ENCODE measurements at regions not wholly inside any gene's neighbourhood (a gene's known extent, or its start where the extent isn't known, plus 50 kb on each side); places are given as distances from the start of the nearest gene placed in this dataset.

- no peaks in the 10 kb centered on the region for H3K36me3 ChIP-seq (ENCODE audit: control insufficient read depth, insufficient read depth, low read length)
- in situ Hi-C loops (cut with HindIII; ENCODE audit: low pct_unique_long_range_greater_than_20kb, low sequenced_read_pairs), result no loop called here
- BruUV-seq (replicated peaks), result no TSS peak
- H3K27ac ChIP-seq (ENCODE audit: low read length), result no peak overlapping the region
- POLR2A ChIA-PET, result no interaction called here
- H3K9me3 ChIP-seq (ENCODE audit: control insufficient read depth, insufficient read depth, low read depth, low read length), result no peaks in the 10 kb centered on the region
- TF ChIP-seq REST (IDR thresholded peaks at IDR 0.05; ENCODE audit: insufficient read depth in 1 of 2, low read depth in 2 of 2, low read length in 1 of 2), result no peak
- no peak for TF ChIP-seq TCF7L2 (IDR thresholded peaks at IDR 0.05; ENCODE audit: low read depth, low read length)
- no peak for TF ChIP-seq SIN3A (IDR thresholded peaks at IDR 0.05; ENCODE audit: borderline replicate concordance, insufficient read depth, low read depth, low read length)
- TF ChIP-seq POLR2AphosphoS5 (IDR thresholded peaks at IDR 0.05; ENCODE audit: low read depth, low read length), result no peak
- TF ChIP-seq CTCF (IDR thresholded peaks at IDR 0.05), result no peak
- no peak for ATAC-seq
- H3K4me1 ChIP-seq (ENCODE audit: control insufficient read depth, insufficient read depth, low read length), result no peaks in the 10 kb centered on the region
- no peak for DNase-seq (ENCODE audit: low read depth, low spot score)
- CTCF ChIA-PET, result no interaction called here
- no peak overlapping the region for H3K4me3 ChIP-seq (ENCODE audit: low read depth in 2 of 2, low read length in 2 of 2)
- H3K27me3 ChIP-seq (ENCODE audit: control insufficient read depth, insufficient read depth, low read length), result no peaks in the 10 kb centered on the region
- intact Hi-C loops (cut with micrococcal nuclease; ENCODE audit: unreplicated experiment), result no loop called here
Measured at GRCh38 chr4:111707491-111707890, 437.8 kb upstream of the FAM241A start.

- in situ Hi-C loops (cut with HindIII; ENCODE audit: low pct_unique_long_range_greater_than_20kb, low sequenced_read_pairs) (no loop called here), intact Hi-C loops (cut with micrococcal nuclease; ENCODE audit: unreplicated experiment) (no loop called here)
- Histone ChIP-seq H3K4me1 (ENCODE audit: control insufficient read depth, insufficient read depth, low read length) (no peaks in the 10 kb centered on the region), H3K9me3 (ENCODE audit: control insufficient read depth, insufficient read depth, low read depth, low read length) (no peaks in the 10 kb centered on the region), H3K4me3 (ENCODE audit: low read depth in 2 of 2, low read length in 2 of 2) (no peak overlapping the region), H3K27ac (ENCODE audit: low read length) (no peak overlapping the region), H3K27me3 (ENCODE audit: control insufficient read depth, insufficient read depth, low read length) (no peaks in the 10 kb centered on the region), H3K36me3 (ENCODE audit: control insufficient read depth, insufficient read depth, low read length) (no peaks in the 10 kb centered on the region)
- no peak for TF ChIP-seq REST (IDR thresholded peaks at IDR 0.05; ENCODE audit: insufficient read depth in 1 of 2, low read depth in 2 of 2, low read length in 1 of 2)
- TF ChIP-seq POLR2AphosphoS5 (IDR thresholded peaks at IDR 0.05; ENCODE audit: low read depth, low read length), result no peak
- no peak for TF ChIP-seq SIN3A (IDR thresholded peaks at IDR 0.05; ENCODE audit: borderline replicate concordance, insufficient read depth, low read depth, low read length)
- TF ChIP-seq TCF7L2 (IDR thresholded peaks at IDR 0.05; ENCODE audit: low read depth, low read length), result no peak
- TF ChIP-seq CTCF (IDR thresholded peaks at IDR 0.05), result no peak
- DNase-seq (ENCODE audit: low read depth, low spot score) (no peak), ATAC-seq (no peak)
- ChIA-PET CTCF (no interaction called here), POLR2A (no interaction called here)
- no TSS peak for BruUV-seq (replicated peaks)
Measured at GRCh38 chr4:111712093-111712677, 433.1 kb upstream of the FAM241A start.
